DND-41 (cell line): ENCODE measurements at regions not wholly inside any gene's neighbourhood (a gene's known extent, or its start where the extent isn't known, plus 50 kb on each side); places are given as distances from the start of the nearest gene placed in this dataset.

Experiments used
- ATAC-seq: fragments of 200-7000 bp; cut with Tn5 transposase; 3 replicates; pipeline ENCODE4 v1.9.1; 2021; ENCODE audit warnings: low read depth; ENCODE audit not compliant: insufficient read depth
- DNase-seq: peaks from one replicate; pipeline ENCODE4 v3.0.0-alpha.2; 2020
- H2AFZ ChIP-seq: 2 replicates; pipeline ENCODE4 v1.6.0; 2012; ENCODE audit warnings: low read depth, low read length
- H3K27ac ChIP-seq: 2 replicates; pipeline ENCODE4 v1.5.1; 2012; ENCODE audit warnings: low read length, inconsistent platforms
- H3K27me3 ChIP-seq: fragments of 200-600 bp; sonication (generic); 2 replicates; pipeline ENCODE4 v1.6.0; 2012; ENCODE audit warnings: low read length, mild to moderate bottlenecking, inconsistent platforms; ENCODE audit not compliant: insufficient read depth, poor library complexity
- H3K36me3 ChIP-seq: 2 replicates; pipeline ENCODE4 v1.5.1; 2012; ENCODE audit warnings: low read length, inconsistent platforms; ENCODE audit not compliant: insufficient read depth
- H3K4me1 ChIP-seq: 2 replicates; pipeline ENCODE4 v1.5.1; 2012; ENCODE audit warnings: mild to moderate bottlenecking, low read length; ENCODE audit not compliant: insufficient read depth
- H3K4me2 ChIP-seq: 2 replicates; pipeline ENCODE4 v1.6.0; 2012; ENCODE audit warnings: mild to moderate bottlenecking, moderate library complexity, low read length, inconsistent platforms; ENCODE audit not compliant: insufficient read depth
- H3K4me3 ChIP-seq, 2 experiments: fragments of 200-600 bp in 1 of 2; shearing (Covaris generic) in 1 of 2; 2 replicates each; pipeline ENCODE4 v1.5.1; 2012 to 2016; ENCODE audit warnings: inconsistent platforms in 2 of 2, low read length in 2 of 2, mild to moderate bottlenecking in 2 of 2, low read depth in 1 of 2, moderate library complexity in 1 of 2
- H3K79me2 ChIP-seq: 2 replicates; pipeline ENCODE4 v1.6.0; 2012; ENCODE audit warnings: low read length, inconsistent platforms; ENCODE audit not compliant: insufficient read depth
- H3K9ac ChIP-seq: 2 replicates; pipeline ENCODE4 v1.6.0; 2012; ENCODE audit warnings: low read depth, mild to moderate bottlenecking, inconsistent platforms, low read length, moderate library complexity
- H3K9me3 ChIP-seq: 2 replicates; pipeline ENCODE4 v1.5.1; 2012; ENCODE audit warnings: low read length, moderate library complexity, mild to moderate bottlenecking, inconsistent platforms; ENCODE audit not compliant: insufficient read depth, severe bottlenecking
- H4K20me1 ChIP-seq: 2 replicates; pipeline ENCODE4 v1.6.0; 2012; ENCODE audit warnings: low read length; ENCODE audit not compliant: insufficient read depth
- CTCF ChIP-seq: IDR thresholded peaks from 2 replicates; pipeline ENCODE4 v1.5.1; 2012; ENCODE audit warnings: borderline replicate concordance, low read length, moderate library complexity, mild to moderate bottlenecking; ENCODE audit not compliant: poor library complexity, severe bottlenecking; ENCODE audit errors: extremely low read depth
- EZH2 ChIP-seq: IDR thresholded peaks from 3 replicates; pipeline ENCODE4 v1.6.1; 2012; ENCODE audit warnings: borderline replicate concordance, low read depth, mild to moderate bottlenecking, moderate library complexity, low read length, inconsistent platforms; ENCODE audit not compliant: severe bottlenecking

GRCh38 chr1:82644186-82644915 lies 843.6 kb downstream of the ADGRL2 start:
- H3K4me1 ChIP-seq = no peaks in the 10 kb centered on the region
- H2AFZ ChIP-seq = no peak overlapping the region
- H3K27ac ChIP-seq = no peak overlapping the region
- H3K9me3 ChIP-seq = no peaks in the 10 kb centered on the region
- H3K4me2 ChIP-seq = no peak overlapping the region
- H3K27me3 ChIP-seq = no peaks in the 10 kb centered on the region
- no peak overlapping the region for H3K4me3 ChIP-seq
- TF ChIP-seq EZH2 (no peak), CTCF (no peak)
- H3K79me2 ChIP-seq = no peaks in the 10 kb centered on the region
- ATAC-seq (no peak), DNase-seq (no peak)
- no peak overlapping the region for H3K9ac ChIP-seq
- H4K20me1 ChIP-seq = no peaks in the 10 kb centered on the region
- H3K36me3 ChIP-seq = no peaks in the 10 kb centered on the region

DNA sequence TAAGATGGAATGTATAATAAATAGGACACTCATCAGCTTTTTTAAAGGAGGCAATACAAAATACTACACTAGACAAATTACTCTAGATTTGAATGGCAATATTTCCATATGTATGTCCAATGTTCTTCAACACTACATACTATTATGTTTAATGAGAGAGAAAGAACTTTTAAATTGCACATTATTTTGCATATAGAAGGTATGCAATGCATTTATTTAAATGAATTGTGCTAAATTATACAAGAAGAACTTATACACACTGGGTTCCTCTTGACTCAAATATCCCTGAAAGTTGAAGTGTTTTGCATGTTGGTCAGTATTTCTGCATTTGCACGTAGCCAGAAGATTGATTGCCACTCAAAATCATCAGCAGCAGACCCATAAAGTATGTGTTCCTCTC lies 839.6 kb downstream of the ADGRL2 start:
- Histone ChIP-seq H3K4me1 (no peaks in the 10 kb centered on the region), H2AFZ (no peak overlapping the region), H3K9ac (no peak overlapping the region), H3K4me2 (no peak overlapping the region), H3K27ac (no peak overlapping the region), H3K27me3 (no peaks in the 10 kb centered on the region), H4K20me1 (no peaks in the 10 kb centered on the region), H3K9me3 (no peaks in the 10 kb centered on the region), H3K4me3 (no peak overlapping the region), H3K79me2 (no peaks in the 10 kb centered on the region), H3K36me3 (no peaks in the 10 kb centered on the region)
- no peak for ATAC-seq
- TF ChIP-seq EZH2 (no peak), CTCF (no peak)
- no peak for DNase-seq

- no peak overlapping the region for H3K9ac ChIP-seq
- TF ChIP-seq EZH2 = no peak
- no peak for TF ChIP-seq CTCF
These were observed 833.5 kb downstream of the ADGRL2 start for GRCh38 chr1:82634266-82634665.

GRCh38 chr1:82632155-82632554 lies 831.4 kb downstream of the ADGRL2 start:
- Histone ChIP-seq H3K4me3 (no peak overlapping the region), H4K20me1 (no peaks in the 10 kb centered on the region), H3K4me1 (no peaks in the 10 kb centered on the region), H3K79me2 (no peaks in the 10 kb centered on the region), H3K4me2 (no peak overlapping the region), H3K27me3 (no peaks in the 10 kb centered on the region), H2AFZ (no peak overlapping the region), H3K9ac (no peak overlapping the region), H3K9me3 (no peaks in the 10 kb centered on the region), H3K27ac (no peak overlapping the region), H3K36me3 (no peaks in the 10 kb centered on the region)
- DNase-seq (no peak), ATAC-seq (no peak)
- TF ChIP-seq EZH2 (no peak), CTCF (no peak)

More at GRCh38 chr1:82634266-82634665, 833.5 kb downstream of the ADGRL2 start:
- Histone ChIP-seq H3K36me3 (no peaks in the 10 kb centered on the region), H3K4me2 (no peak overlapping the region), H4K20me1 (no peaks in the 10 kb centered on the region), H3K27ac (no peak overlapping the region), H3K4me3 (no peak overlapping the region), H3K9me3 (no peaks in the 10 kb centered on the region), H2AFZ (no peak overlapping the region), H3K4me1 (no peaks in the 10 kb centered on the region), H3K79me2 (no peaks in the 10 kb centered on the region), H3K27me3 (no peaks in the 10 kb centered on the region)
- ATAC-seq (no peak), DNase-seq (no peak)
